ENCODE measurements at regions not wholly inside any gene's neighbourhood (a gene's known extent, or its start where the extent isn't known, plus 50 kb on each side); places are given as distances from the start of the nearest gene placed in this dataset.

DNA sequence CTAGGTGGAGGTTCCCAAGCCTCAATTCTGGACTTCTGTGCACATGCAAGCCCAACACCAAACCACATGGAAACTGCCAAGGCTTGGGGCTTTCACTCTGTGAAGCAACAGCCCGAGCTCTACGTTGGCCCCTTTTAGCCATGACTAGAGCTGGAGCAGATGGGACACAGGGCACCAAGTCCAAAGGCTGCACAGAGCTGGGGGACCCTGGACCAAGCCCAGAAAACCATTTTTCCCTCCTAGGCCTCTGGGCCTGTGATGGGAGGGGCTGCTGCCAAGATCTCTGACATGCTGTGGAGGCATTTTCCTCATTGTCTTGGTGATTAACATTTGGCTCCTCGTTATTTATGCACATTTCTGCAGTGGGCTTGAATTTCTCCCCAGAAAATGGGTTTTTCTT is 258.7 kb upstream of the ACTRT1 start:
- DNase-seq (ENCODE audit: low read depth), result no peak

DNA sequence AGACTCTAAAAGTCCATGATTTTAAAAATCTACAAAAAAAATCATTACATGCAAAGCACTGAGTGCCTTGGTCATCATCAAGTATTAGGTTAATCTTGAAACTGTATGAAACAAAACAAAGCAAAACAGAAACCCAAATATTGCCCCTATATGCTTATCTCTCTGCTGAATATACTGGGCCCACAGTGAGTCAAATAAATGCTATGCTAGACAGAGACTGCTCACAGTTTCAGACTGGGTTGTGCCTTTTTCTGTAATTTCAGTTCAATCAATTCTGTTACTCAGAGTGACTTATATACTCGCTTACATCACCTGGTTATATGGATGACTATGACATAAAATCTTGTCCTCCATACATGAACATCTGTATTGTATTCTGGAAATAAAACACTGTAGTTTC is 257.1 kb upstream of the ACTRT1 start:
- no peak for DNase-seq (ENCODE audit: low read depth)

DNA sequence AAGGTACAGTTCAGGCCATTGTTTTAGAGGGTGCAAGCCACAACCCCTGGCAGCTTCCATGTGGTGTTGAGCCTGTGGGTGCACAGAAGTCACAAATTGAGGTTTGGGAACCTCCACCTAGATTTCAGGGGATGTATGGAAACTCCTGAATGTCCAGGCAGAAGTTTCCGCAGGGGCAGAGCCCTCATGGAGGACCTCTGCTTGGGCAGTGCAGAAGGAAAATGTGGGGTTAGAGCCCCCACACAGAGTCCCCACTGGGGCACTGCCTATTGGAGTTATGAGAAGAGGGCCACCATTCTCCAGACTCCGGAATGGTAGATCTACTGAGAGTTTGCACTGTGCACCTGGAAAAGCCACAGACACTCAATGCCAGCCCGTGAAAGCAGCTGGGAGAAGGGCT is 242.0 kb upstream of the ACTRT1 start:
- DNase-seq (ENCODE audit: low read depth), result no peak

DNA sequence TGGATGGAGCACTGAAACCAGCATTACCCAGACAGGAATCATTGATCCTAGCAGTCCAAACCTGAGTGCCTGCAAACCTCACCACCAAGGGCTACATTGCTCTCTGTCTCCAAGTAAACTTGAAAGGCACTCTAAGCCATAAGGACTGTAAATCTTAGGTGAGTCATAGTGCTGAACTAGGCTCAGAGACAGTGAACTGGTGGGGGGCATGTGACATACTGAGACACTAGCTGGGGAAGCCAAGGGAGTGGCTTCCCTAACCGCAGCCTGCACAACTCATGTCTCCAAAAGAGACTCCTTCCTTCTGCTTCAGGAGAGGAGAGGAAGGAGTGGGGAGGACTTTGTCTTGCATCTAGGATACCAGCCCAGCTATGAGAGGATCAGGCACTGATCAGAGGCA is 235.5 kb upstream of the ACTRT1 start:
- DNase-seq (ENCODE audit: low read depth), result no peak

DNA sequence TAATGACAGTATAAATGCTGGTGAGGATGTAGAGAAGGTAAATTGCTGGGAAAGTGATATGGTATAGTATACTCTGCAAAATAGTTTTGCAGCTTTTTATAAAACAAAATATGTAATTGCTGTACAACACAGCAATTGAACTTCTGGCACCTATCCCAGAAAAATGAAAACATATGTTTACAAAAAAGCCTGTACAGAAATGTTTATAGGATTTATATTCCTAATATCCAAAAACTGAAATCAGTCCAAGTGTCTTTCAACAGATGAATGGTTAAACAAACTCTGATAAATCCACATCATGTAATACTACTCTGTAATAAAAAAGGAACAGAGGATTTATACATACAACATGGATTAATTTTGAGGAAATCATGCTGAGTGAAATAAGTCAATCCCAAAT is 198.4 kb upstream of the ACTRT1 start:
- no peak for DNase-seq (ENCODE audit: low read depth)

DNA sequence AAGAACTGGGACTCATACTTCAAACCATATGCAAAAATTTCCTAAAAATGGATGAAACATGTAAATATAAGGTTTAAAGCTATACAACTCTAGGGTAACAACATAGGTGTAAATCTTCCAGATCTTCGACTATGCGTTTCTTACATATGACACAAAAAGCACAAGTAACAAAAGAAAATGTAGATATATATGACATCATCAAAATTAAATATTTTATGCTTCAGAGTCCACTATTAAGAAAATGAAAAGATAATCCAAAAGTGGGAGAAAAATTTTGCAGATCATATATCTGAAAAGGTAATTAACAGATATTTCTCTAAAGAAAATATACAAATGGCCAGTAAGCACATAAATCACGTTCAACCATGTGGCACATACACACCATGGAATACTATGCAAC is 164.2 kb upstream of the ACTRT1 start:
- DNase-seq (ENCODE audit: low read depth), result no peak

DNA sequence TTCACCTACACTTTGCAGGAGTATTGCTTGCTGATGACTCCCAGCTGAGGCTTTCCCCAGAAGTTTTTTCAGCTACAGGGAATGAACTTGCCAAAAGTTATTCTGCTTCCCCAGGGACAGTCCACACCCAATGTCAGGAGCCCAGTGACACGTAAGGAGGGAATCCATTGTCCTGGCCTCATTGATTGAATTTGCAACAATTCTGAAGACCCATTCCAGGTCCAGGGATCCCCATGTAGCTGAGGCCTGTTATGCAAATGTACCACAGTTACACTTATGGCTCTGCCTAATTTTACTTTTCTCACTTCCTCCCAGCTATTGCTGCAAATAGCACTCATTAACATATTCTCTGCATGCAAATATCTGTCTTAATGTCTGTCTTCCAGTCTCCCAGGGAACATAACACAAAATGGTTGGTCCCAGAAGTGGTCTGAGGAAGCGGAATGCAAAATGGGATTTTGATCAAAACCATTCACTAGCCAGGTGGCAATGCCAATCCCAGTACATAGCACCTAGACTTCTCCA is 113.7 kb upstream of the ACTRT1 start:
- DNase-seq (ENCODE audit: low read depth), result no peak

DNA sequence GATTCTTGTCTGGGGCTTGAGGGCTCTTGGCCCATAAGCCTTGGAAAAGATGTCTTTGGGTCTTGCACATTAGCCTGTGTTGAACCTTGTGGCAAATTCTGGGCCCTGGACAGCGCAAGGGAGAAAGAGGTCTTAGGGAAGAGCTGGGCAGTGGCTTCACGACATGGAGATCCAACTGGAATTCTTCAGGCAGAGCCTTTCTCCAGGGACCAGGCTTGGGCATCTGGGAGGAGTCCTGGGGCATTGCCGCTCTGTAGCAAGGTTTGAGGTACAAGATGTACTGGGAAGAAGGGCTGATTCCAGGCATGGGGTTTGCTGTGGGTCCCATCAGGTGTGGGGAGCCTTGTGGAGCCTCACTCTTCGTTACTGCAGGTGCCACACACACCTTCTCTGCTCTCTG is 104.0 kb upstream of the ACTRT1 start:
- no peak for DNase-seq (ENCODE audit: low read depth)

DNA sequence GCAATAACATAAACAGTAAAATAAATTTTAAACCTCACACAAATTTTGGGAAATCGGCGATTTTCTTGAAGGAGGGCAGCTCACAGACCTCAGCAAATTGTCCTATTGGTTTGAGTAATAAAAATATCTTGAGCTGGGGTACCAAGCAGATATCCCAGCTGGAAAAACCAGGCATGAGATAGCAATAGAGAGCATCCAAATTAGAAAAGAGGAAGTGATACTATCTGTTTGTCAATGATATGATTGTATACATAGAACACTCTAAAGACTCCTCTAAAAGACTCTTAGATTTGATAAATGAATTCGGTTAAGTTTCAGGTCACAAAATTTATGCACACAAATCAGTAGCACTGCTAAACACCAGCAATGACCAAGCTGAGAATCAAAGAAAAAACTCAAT is 90.5 kb upstream of the ACTRT1 start:
- DNase-seq (ENCODE audit: low read depth), result no peak

DNA sequence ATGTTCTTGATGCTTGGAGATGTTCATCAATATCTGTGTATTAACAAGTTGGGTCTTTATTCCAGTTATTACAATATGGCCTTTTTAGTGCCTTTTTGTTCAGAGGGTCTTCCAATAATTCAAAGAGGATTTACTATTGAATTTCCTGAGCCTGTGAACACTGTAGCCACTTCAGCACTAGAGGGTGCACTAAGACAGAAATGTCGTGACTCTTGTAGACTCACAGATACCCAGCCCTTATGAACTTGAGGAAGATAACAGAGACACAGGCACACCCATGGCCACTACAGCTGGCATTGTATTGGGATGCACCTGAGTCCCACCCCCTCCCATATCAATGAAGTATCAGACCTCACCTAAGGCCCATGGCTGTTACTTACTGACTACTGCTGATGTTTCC is 54.4 kb upstream of the ACTRT1 start:
- DNase-seq (ENCODE audit: low read depth), result no peak

DNA sequence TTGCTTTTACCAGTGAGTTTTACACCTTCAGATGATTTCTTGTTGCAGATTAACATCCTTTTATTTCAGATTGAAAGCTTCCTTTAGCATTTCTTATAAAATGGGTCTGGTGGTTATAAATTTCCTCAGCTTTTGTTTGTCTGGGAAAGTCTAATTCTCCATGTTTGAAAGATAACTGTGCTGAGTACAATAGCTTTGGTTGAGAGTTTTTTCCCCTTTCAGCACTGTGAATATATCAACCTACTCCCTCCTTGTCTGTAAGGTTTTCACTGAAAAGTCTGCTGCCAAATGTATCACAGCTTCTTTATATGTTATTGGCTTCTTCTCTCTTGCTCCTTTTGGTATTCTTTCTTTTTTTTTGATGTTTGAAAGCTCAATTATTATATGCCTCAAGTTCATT is 53.5 kb upstream of the ACTRT1 start:
- no peak for DNase-seq (ENCODE audit: low read depth)

All from GM04503 (cell line).